CD4-positive, alpha-beta T cell (primary cell): ENCODE measurements at regions not wholly inside any gene's neighbourhood (a gene's known extent, or its start where the extent isn't known, plus 50 kb on each side); places are given as distances from the start of the nearest gene placed in this dataset.
"Not testable (repeated sequence)": the region's sequence is repeated elsewhere in the genome, so short reads cannot be mapped to it uniquely, and the experiment has no call there.

Experiments used
- ATAC-seq: fragments of 200-7000 bp; cut with Tn5 transposase; one replicate; pipeline ENCODE4 v1.10.0; 2022; ENCODE audit warnings: mild to moderate bottlenecking; ENCODE audit not compliant: poor library complexity
- CTCF ChIA-PET: fragments of 350-600 bp; sonication (Branson Sonifier 250); formaldehyde crosslinking; loops from one replicate; lab custom pipeline; 2021; ENCODE audit warnings: antibody characterized with exemption, inconsistent platforms; lab: Charles Lee
- POLR2A ChIA-PET: fragments of 350-600 bp; sonication (Branson Sonifier 250); formaldehyde crosslinking; loops from one replicate; lab custom pipeline; 2021; ENCODE audit warnings: antibody characterized with exemption, inconsistent platforms; lab: Charles Lee
- DNase-seq, 14 experiments: peaks; one replicate each; pipeline ENCODE4 v3.0.0-alpha.2; 2013 to 2020; ENCODE audit warnings: mixed read lengths in 2 of 14
- H3K27ac ChIP-seq, 2 donors: one replicate each; pipeline versions ENCODE4 v1.5.1 to v1.7.0; 2013; ENCODE audit warnings: low read length in 2 of 2, low read depth in 1 of 2, mild to moderate bottlenecking in 1 of 2
- H3K27me3 ChIP-seq, 2 experiments: 1 replicate in 1 of 2; 2 replicates in 1 of 2; pipeline versions ENCODE4 v1.6.1 to v1.7.0; 2013; ENCODE audit warnings: low read length in 2 of 2, control low read depth in 1 of 2, mild to moderate bottlenecking in 1 of 2, moderate library complexity in 1 of 2; ENCODE audit not compliant: insufficient read depth in 2 of 2, control insufficient read depth in 1 of 2
- H3K36me3 ChIP-seq: one replicate; pipeline ENCODE4 v1.6.1; 2013; ENCODE audit warnings: low read length, control low read depth; ENCODE audit not compliant: insufficient read depth
- H3K4me1 ChIP-seq: one replicate; pipeline ENCODE4 v1.6.1; 2013; ENCODE audit warnings: low read length, control low read depth; ENCODE audit not compliant: insufficient read depth
- H3K4me3 ChIP-seq: one replicate; pipeline ENCODE4 v1.5.1; 2013; ENCODE audit warnings: mild to moderate bottlenecking, low read length, moderate library complexity
- H3K9me3 ChIP-seq, 2 experiments: 1 replicate in 1 of 2; 2 replicates in 1 of 2; pipeline versions ENCODE4 v1.6.1 to v1.7.0; 2013; ENCODE audit warnings: low read length in 2 of 2, mild to moderate bottlenecking in 2 of 2, control low read depth in 1 of 2, moderate library complexity in 1 of 2; ENCODE audit not compliant: control insufficient read depth in 1 of 2, insufficient read depth in 1 of 2
- H3K27ac Mint-ChIP-seq: one replicate; pipeline ENCODE4 v1.8.0; 2020; ENCODE audit warnings: mixed read lengths
- H3K27me3 Mint-ChIP-seq: one replicate; pipeline ENCODE4 v1.8.0; 2021; ENCODE audit warnings: mixed read lengths
- H3K36me3 Mint-ChIP-seq: one replicate; pipeline ENCODE4 v1.8.0; 2021; ENCODE audit warnings: low read depth, mixed read lengths
- H3K4me1 Mint-ChIP-seq: one replicate; pipeline ENCODE4 v1.8.0; 2021; ENCODE audit warnings: low read depth, mixed read lengths
- H3K4me3 Mint-ChIP-seq: one replicate; pipeline ENCODE4 v1.8.0; 2020; ENCODE audit warnings: mild to moderate bottlenecking, mixed read lengths
- H3K9me3 Mint-ChIP-seq: one replicate; pipeline ENCODE4 v1.8.0; 2020; ENCODE audit warnings: mixed read lengths
- intact Hi-C, 2 experiments: fragments of 100-400 bp; cut with DNase I in 1 of 2; cut with micrococcal nuclease in 1 of 2; formaldehyde crosslinking; loops; one replicate each; pipeline versions ENCODE4 v1.15.1 to v1.9.0; 2023 to 2025; cut with DNase I, micrococcal nuclease
- TF ChIP-seq, protein P1 (sequence below): fragments of 200-600 bp; IDR thresholded peaks from one replicate; pipeline ENCODE4 v1.8.0; 2022; ENCODE audit warnings: antibody characterized with exemption, mild to moderate bottlenecking

DNA sequence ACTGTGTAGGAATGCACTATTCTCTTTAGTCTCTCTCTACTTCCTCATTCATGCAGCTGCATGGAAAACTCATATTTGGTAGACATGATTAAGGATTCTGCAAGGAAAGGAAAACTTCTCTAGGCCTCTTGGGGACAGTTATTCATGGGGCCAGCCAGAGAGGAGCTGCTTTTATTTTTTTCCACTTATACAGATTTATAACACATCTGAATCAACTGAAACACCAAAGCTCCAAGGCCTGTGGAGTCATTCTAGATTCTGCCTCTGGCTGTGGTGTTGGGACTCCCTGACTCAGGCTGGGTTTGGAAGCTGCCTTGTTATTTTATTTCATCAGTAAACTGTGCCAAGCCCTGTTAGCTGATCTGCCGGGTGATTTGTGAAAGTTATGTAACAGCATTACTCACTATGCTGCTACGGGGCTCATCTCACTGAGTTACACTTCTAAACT lies 83.9 kb upstream of the EDEM3 start:
- H3K4me3 ChIP-seq: no peak overlapping the region
- POLR2A ChIA-PET: no interaction called here
- TF ChIP-seq, protein P1, sequence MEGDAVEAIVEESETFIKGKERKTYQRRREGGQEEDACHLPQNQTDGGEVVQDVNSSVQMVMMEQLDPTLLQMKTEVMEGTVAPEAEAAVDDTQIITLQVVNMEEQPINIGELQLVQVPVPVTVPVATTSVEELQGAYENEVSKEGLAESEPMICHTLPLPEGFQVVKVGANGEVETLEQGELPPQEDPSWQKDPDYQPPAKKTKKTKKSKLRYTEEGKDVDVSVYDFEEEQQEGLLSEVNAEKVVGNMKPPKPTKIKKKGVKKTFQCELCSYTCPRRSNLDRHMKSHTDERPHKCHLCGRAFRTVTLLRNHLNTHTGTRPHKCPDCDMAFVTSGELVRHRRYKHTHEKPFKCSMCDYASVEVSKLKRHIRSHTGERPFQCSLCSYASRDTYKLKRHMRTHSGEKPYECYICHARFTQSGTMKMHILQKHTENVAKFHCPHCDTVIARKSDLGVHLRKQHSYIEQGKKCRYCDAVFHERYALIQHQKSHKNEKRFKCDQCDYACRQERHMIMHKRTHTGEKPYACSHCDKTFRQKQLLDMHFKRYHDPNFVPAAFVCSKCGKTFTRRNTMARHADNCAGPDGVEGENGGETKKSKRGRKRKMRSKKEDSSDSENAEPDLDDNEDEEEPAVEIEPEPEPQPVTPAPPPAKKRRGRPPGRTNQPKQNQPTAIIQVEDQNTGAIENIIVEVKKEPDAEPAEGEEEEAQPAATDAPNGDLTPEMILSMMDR: no peak
- no peak overlapping the region for H3K4me3 Mint-ChIP-seq
- no peak for ATAC-seq
- DNase-seq: peak in 3 of 14 experiments; percentile 14 to 46 (median 17)
- no peaks in the 10 kb centered on the region for H3K27me3 ChIP-seq
- no peaks in the 10 kb centered on the region for H3K36me3 Mint-ChIP-seq
- H3K9me3 ChIP-seq: no peaks in the 10 kb centered on the region
- no peaks in the 10 kb centered on the region for H3K36me3 ChIP-seq
- no peaks in the 10 kb centered on the region for H3K9me3 Mint-ChIP-seq
- CTCF ChIA-PET: no interaction called here
- H3K4me1 Mint-ChIP-seq: peaks cover 31% of the 10 kb centered on the region
- peak overlapping the region; percentile 76 for H3K27ac Mint-ChIP-seq
- intact Hi-C loops: no loop called here
- no peaks in the 10 kb centered on the region for H3K27me3 Mint-ChIP-seq
- no peak overlapping the region for H3K27ac ChIP-seq
- peaks cover 14% of the 10 kb centered on the region for H3K4me1 ChIP-seq

- ChIA-PET CTCF (no interaction called here), POLR2A (no interaction called here)
- Histone ChIP-seq H3K27ac (no peak overlapping the region), H3K36me3 (no peaks in the 10 kb centered on the region), H3K4me1 (peaks cover 9% of the 10 kb centered on the region), H3K27me3 (no peaks in the 10 kb centered on the region), H3K9me3 (no peaks in the 10 kb centered on the region), H3K4me3 (no peak overlapping the region)
- no peaks in the 10 kb centered on the region for H3K27me3 Mint-ChIP-seq
- ATAC-seq (no peak), DNase-seq (no peak)
- TF ChIP-seq, protein P1: no peak
- H3K4me1 Mint-ChIP-seq: peaks cover 22% of the 10 kb centered on the region
- intact Hi-C loops: no loop called here
- no peak overlapping the region for H3K27ac Mint-ChIP-seq
- no peaks in the 10 kb centered on the region for H3K36me3 Mint-ChIP-seq
- H3K4me3 Mint-ChIP-seq: no peak overlapping the region
- no peaks in the 10 kb centered on the region for H3K9me3 Mint-ChIP-seq
Measured at GRCh38 chr1:184836934-184837895, 82.6 kb upstream of the EDEM3 start.

GRCh38 chr1:184836141-184836540 lies 81.5 kb upstream of the EDEM3 start:
- intact Hi-C loops: no loop called here
- TF ChIP-seq, protein P1: no peak
- H3K4me1 ChIP-seq: peaks cover 5% of the 10 kb centered on the region
- Mint-ChIP-seq H3K27me3 (no peaks in the 10 kb centered on the region), H3K27ac (no peak overlapping the region), H3K36me3 (no peaks in the 10 kb centered on the region), H3K9me3 (no peaks in the 10 kb centered on the region), H3K4me3 (no peak overlapping the region), H3K4me1 (peaks cover 15% of the 10 kb centered on the region)
- DNase-seq (no peak), ATAC-seq (no peak)
- H3K27me3 ChIP-seq: no peaks in the 10 kb centered on the region
- H3K9me3 ChIP-seq: no peaks in the 10 kb centered on the region
- ChIA-PET CTCF (no interaction called here), POLR2A (no interaction called here)
- no peaks in the 10 kb centered on the region for H3K36me3 ChIP-seq
- no peak overlapping the region for H3K4me3 ChIP-seq
- no peak overlapping the region for H3K27ac ChIP-seq

DNA sequence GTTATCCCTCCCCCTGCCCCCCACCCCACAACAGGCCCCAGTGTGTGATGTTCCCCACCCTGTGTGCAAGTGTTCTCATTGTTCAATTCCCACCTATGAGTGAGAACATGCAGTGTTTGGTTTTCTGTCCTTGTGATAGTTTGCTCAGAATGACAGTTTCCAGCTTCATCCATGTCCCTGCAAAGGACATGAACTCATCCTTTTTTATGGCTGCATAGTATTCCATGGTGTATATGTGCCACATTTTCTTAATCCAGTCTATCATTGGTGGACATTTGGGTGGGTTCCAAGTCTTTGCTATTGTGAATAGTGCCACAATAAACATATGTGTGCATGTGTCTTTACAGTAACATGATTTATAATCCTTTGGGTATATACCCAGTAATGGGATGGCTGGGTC lies 79.3 kb upstream of the EDEM3 start:
- H3K27ac Mint-ChIP-seq, ATAC-seq, intact Hi-C loops, H3K27me3 ChIP-seq, DNase-seq, POLR2A ChIA-PET, H3K9me3 ChIP-seq, H3K4me1 ChIP-seq, H3K27ac ChIP-seq, H3K4me3 ChIP-seq, H3K36me3 ChIP-seq, H3K9me3 Mint-ChIP-seq, H3K4me1 Mint-ChIP-seq, H3K36me3 Mint-ChIP-seq, H3K27me3 Mint-ChIP-seq, CTCF ChIA-PET, H3K4me3 Mint-ChIP-seq: not testable (repeated sequence)
